HFFc6 (cell line): ENCODE measurements at regions not wholly inside any gene's neighbourhood (a gene's known extent, or its start where the extent isn't known, plus 50 kb on each side); places are given as distances from the start of the nearest gene placed in this dataset.

Experiments used
- DNase-seq: peaks from one replicate; pipeline ENCODE4 v3.0.0-alpha.2; 2018
- H3K27ac Mint-ChIP-seq: 2 replicates; pipeline ENCODE4 v1.8.0; 2020; ENCODE audit warnings: mild to moderate bottlenecking, mixed read lengths
- H3K27me3 Mint-ChIP-seq: 2 replicates; pipeline ENCODE4 v1.8.0; 2021; ENCODE audit warnings: mild to moderate bottlenecking, moderate library complexity, mixed read lengths; ENCODE audit not compliant: insufficient read depth
- H3K36me3 Mint-ChIP-seq: 2 replicates; pipeline ENCODE4 v1.8.0; 2021; ENCODE audit warnings: low read depth, mixed read lengths
- H3K4me1 Mint-ChIP-seq: 2 replicates; pipeline ENCODE4 v1.8.0; 2020; ENCODE audit warnings: low read depth, mixed read lengths
- H3K4me3 Mint-ChIP-seq: 2 replicates; pipeline ENCODE4 v1.8.0; 2020; ENCODE audit warnings: mild to moderate bottlenecking, moderate library complexity, mixed read lengths
- H3K9me3 Mint-ChIP-seq: 2 replicates; pipeline ENCODE4 v1.8.0; 2020; ENCODE audit warnings: mild to moderate bottlenecking, mixed read lengths
- CTCF ChIP-seq: fragments of 200-600 bp; sonication (generic); IDR thresholded peaks from 2 replicates; pipeline ENCODE4 v1.5.0; 2021; ENCODE audit warnings: antibody characterized with exemption, mild to moderate bottlenecking

GRCh38 chr14:47988175-47988574 lies 312.8 kb upstream of the MDGA2 start:
- Mint-ChIP-seq H3K9me3 (peaks cover 40% of the 10 kb centered on the region), H3K36me3 (no peaks in the 10 kb centered on the region; the same call in 1 of the 2 replicates), H3K27me3 (no peaks in the 10 kb centered on the region), H3K27ac (no peak overlapping the region), H3K4me1 (no peaks in the 10 kb centered on the region), H3K4me3 (no peak overlapping the region)
- DNase-seq = no peak
- TF ChIP-seq CTCF = no peak

DNA sequence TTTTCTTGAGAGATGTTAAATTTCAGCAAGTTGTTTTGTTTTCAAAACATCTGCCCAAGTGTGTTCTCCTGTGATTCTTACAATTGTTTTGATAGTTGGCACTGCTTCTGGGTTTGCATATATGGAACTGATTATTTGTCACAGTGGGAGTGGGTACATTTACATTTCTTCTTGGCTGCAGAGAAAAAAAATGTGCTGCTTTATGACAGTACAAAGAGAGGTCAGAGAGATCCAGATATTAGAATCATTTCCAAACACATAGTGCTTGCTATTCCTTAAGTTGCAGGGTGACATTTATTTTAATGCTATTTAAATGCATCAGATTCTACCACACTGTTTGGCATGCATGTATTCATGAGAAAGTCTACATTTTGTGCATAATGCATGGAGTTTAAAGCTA lies 303.5 kb upstream of the MDGA2 start:
- no peaks in the 10 kb centered on the region for H3K4me1 Mint-ChIP-seq
- H3K27me3 Mint-ChIP-seq = no peaks in the 10 kb centered on the region
- no peak overlapping the region for H3K4me3 Mint-ChIP-seq
- H3K27ac Mint-ChIP-seq = no peak overlapping the region
- peaks cover 43% of the 10 kb centered on the region for H3K9me3 Mint-ChIP-seq
- DNase-seq = no peak
- no peaks in the 10 kb centered on the region; the same call in 1 of the 2 replicates for H3K36me3 Mint-ChIP-seq
- TF ChIP-seq CTCF = no peak

GRCh38 chr14:47976139-47976538 lies 300.7 kb upstream of the MDGA2 start:
- no peak for DNase-seq
- Mint-ChIP-seq H3K9me3 (peaks cover 54% of the 10 kb centered on the region), H3K36me3 (no peaks in the 10 kb centered on the region; the same call in 1 of the 2 replicates), H3K27ac (no peak overlapping the region), H3K27me3 (no peaks in the 10 kb centered on the region), H3K4me1 (no peaks in the 10 kb centered on the region), H3K4me3 (no peak overlapping the region)
- no peak for TF ChIP-seq CTCF

- Mint-ChIP-seq H3K9me3 (peaks cover 50% of the 10 kb centered on the region), H3K4me3 (no peak overlapping the region), H3K4me1 (no peaks in the 10 kb centered on the region), H3K36me3 (no peaks in the 10 kb centered on the region), H3K27me3 (no peaks in the 10 kb centered on the region), H3K27ac (no peak overlapping the region)
- DNase-seq = no peak
- no peak for TF ChIP-seq CTCF
These were observed 290.8 kb upstream of the MDGA2 start for GRCh38 chr14:47966076-47966810.

GRCh38 chr14:47961634-47962033 lies 286.2 kb upstream of the MDGA2 start:
- DNase-seq = no peak
- no peak for TF ChIP-seq CTCF
- Mint-ChIP-seq H3K27me3 (no peaks in the 10 kb centered on the region), H3K27ac (no peak overlapping the region), H3K36me3 (no peaks in the 10 kb centered on the region), H3K4me3 (no peak overlapping the region), H3K9me3 (peaks cover 36% of the 10 kb centered on the region), H3K4me1 (no peaks in the 10 kb centered on the region)
